NCI-H524 (cell line): ENCODE measurements at regions not wholly inside any gene's neighbourhood (a gene's known extent, or its start where the extent isn't known, plus 50 kb on each side); places are given as distances from the start of the nearest gene placed in this dataset.
A peak's percentile ranks its signal among the peaks of the same experiment; 100 is the strongest.

Experiments used
- DNase-seq, 2 experiments: peaks; one replicate each; lab custom pipeline; 2025; lab: John Stamatoyannopoulos, UW

GRCh38 chr21:16072737-16073136, 343.0 kb downstream of the USP25 start:
- DNase-seq: no peak

- no peak for DNase-seq
These were observed 343.8 kb downstream of the USP25 start for GRCh38 chr21:16073586-16073985.

- no peak for DNase-seq
These were observed 345.2 kb downstream of the USP25 start for GRCh38 chr21:16074950-16075489.

- DNase-seq: no peak
These were observed 346.0 kb downstream of the USP25 start for GRCh38 chr21:16075649-16076282.

GRCh38 chr21:16076465-16076864, 346.7 kb downstream of the USP25 start:
- no peak for DNase-seq

- DNase-seq: no peak
These were observed 348.6 kb downstream of the USP25 start for GRCh38 chr21:16078382-16078781.

GRCh38 chr21:16079830-16080229, 350.0 kb downstream of the USP25 start:
- DNase-seq: no peak

GRCh38 chr21:16081304-16081703, 351.5 kb downstream of the USP25 start:
- no peak for DNase-seq

GRCh38 chr21:16082038-16082816, 352.4 kb downstream of the USP25 start:
- DNase-seq: peak in 1 of 2 experiments; percentile 46

- DNase-seq: peak in 1 of 2 experiments; percentile 13
These were observed 355.1 kb downstream of the USP25 start for GRCh38 chr21:16084776-16085364.

- no peak for DNase-seq
These were observed 355.6 kb downstream of the USP25 start for GRCh38 chr21:16085421-16085820.

- no peak for DNase-seq
These were observed 356.3 kb downstream of the USP25 start for GRCh38 chr21:16086121-16086520.

GRCh38 chr21:16086936-16087335, 357.2 kb downstream of the USP25 start:
- DNase-seq: no peak

GRCh38 chr21:16087523-16087922, 357.7 kb downstream of the USP25 start:
- DNase-seq: no peak

GRCh38 chr21:16088056-16088455, 358.3 kb downstream of the USP25 start:
- DNase-seq: no peak

GRCh38 chr21:16095005-16095404, 365.2 kb downstream of the USP25 start:
- no peak for DNase-seq

GRCh38 chr21:16096988-16097387, 367.2 kb downstream of the USP25 start:
- DNase-seq: no peak

- no peak for DNase-seq
These were observed 372.3 kb downstream of the USP25 start for GRCh38 chr21:16102113-16102512.

- no peak for DNase-seq
These were observed 378.8 kb downstream of the USP25 start for GRCh38 chr21:16108561-16109075.

- DNase-seq: peak in 1 of 2 experiments; percentile 18
These were observed 383.4 kb downstream of the USP25 start for GRCh38 chr21:16113052-16113715.

- no peak for DNase-seq
These were observed 385.7 kb downstream of the USP25 start for GRCh38 chr21:16115461-16115860.

- no peak for DNase-seq
These were observed 386.3 kb downstream of the USP25 start for GRCh38 chr21:16116069-16116468.
